Panc1 (cell line): ENCODE measurements at regions not wholly inside any gene's neighbourhood (a gene's known extent, or its start where the extent isn't known, plus 50 kb on each side); places are given as distances from the start of the nearest gene placed in this dataset.
"Not testable (repeated sequence)": the region's sequence is repeated elsewhere in the genome, so short reads cannot be mapped to it uniquely, and the experiment has no call there.

ENCODE experiments used
- CTCF ChIP-seq: fragments of 450-650 bp; IDR thresholded peaks from 2 replicates; pipeline ENCODE4 v1.5.1; 2017; ENCODE audit warnings: mild to moderate bottlenecking
- POLR2AphosphoS5 ChIP-seq: IDR thresholded peaks from 2 replicates; pipeline ENCODE4 v1.6.1; 2012; ENCODE audit warnings: mild to moderate bottlenecking, low read depth, low read length, moderate library complexity
- REST ChIP-seq, 2 experiments: IDR thresholded peaks; 2 replicates each; pipeline ENCODE4 v1.6.1; 2011 to 2012; ENCODE audit warnings: low read depth in 2 of 2, control low read depth in 1 of 2, low read length in 1 of 2, mild to moderate bottlenecking in 1 of 2, moderate library complexity in 1 of 2; ENCODE audit not compliant: insufficient read depth in 1 of 2
- SIN3A ChIP-seq: IDR thresholded peaks from 2 replicates; pipeline ENCODE4 v1.6.1; 2012; ENCODE audit warnings: low read depth, mild to moderate bottlenecking, low read length, moderate library complexity, borderline replicate concordance; ENCODE audit not compliant: insufficient read depth
- TCF7L2 ChIP-seq: IDR thresholded peaks from 2 replicates; pipeline ENCODE4 v1.6.1; 2011; ENCODE audit warnings: mild to moderate bottlenecking, low read depth, low read length, inconsistent platforms

GRCh38 chr7:49711072-49711723 is 62.2 kb upstream of the VWC2 start:
- TF ChIP-seq CTCF; POLR2AphosphoS5; SIN3A; REST (IDR thresholded peaks at IDR 0.05; ENCODE audit: insufficient read depth in 1 of 2, low read depth in 2 of 2, low read length in 1 of 2); TCF7L2: not testable (repeated sequence)
